Prostate gland (tissue), 2 donors: ENCODE measurements at regions not wholly inside any gene's neighbourhood (a gene's known extent, or its start where the extent isn't known, plus 50 kb on each side); places are given as distances from the start of the nearest gene placed in this dataset.

Source experiments
- POLR2A ChIP-seq: fragments of 450-650 bp; IDR thresholded peaks from one replicate; pipeline ENCODE4 v1.6.1; 2016; ENCODE audit warnings: antibody characterized with exemption, mild to moderate bottlenecking
- POLR2AphosphoS5 ChIP-seq: sonication (generic); formaldehyde crosslinking; IDR thresholded peaks from one replicate; pipeline ENCODE4 v1.6.1; 2017; ENCODE audit warnings: antibody characterized with exemption
- TF ChIP-seq, protein P1 (sequence below), 4 experiments: fragments of 200-600 bp in 2 of 4; fragments of 450-650 bp in 2 of 4; sonication (generic) in 2 of 4; IDR thresholded peaks; 1 replicate in 3 of 4; 2 replicates in 1 of 4; pipeline ENCODE4 v1.5.1; 2016 to 2019; ENCODE audit warnings: antibody characterized with exemption in 4 of 4, mild to moderate bottlenecking in 2 of 4, moderate library complexity in 2 of 4

- TF ChIP-seq, protein P1, sequence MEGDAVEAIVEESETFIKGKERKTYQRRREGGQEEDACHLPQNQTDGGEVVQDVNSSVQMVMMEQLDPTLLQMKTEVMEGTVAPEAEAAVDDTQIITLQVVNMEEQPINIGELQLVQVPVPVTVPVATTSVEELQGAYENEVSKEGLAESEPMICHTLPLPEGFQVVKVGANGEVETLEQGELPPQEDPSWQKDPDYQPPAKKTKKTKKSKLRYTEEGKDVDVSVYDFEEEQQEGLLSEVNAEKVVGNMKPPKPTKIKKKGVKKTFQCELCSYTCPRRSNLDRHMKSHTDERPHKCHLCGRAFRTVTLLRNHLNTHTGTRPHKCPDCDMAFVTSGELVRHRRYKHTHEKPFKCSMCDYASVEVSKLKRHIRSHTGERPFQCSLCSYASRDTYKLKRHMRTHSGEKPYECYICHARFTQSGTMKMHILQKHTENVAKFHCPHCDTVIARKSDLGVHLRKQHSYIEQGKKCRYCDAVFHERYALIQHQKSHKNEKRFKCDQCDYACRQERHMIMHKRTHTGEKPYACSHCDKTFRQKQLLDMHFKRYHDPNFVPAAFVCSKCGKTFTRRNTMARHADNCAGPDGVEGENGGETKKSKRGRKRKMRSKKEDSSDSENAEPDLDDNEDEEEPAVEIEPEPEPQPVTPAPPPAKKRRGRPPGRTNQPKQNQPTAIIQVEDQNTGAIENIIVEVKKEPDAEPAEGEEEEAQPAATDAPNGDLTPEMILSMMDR (IDR thresholded peaks at IDR 0.05), result no peak
- TF ChIP-seq POLR2AphosphoS5 (no peak), POLR2A (no peak)
Observed at GRCh38 chr18:5678278-5678677, 134.5 kb upstream of the EPB41L3 start.
